Adrenal gland (tissue), 9 donors: ENCODE measurements at regions not wholly inside any gene's neighbourhood (a gene's known extent, or its start where the extent isn't known, plus 50 kb on each side); places are given as distances from the start of the nearest gene placed in this dataset.

Source experiments
- DNase-seq, 7 donors: peaks; one replicate each; pipeline ENCODE4 v3.0.0-alpha.2; 2019 to 2020
- H3K27ac ChIP-seq, 5 donors: fragments of 200-600 bp; sonication (generic) in 4 of 5; 1 replicate in 3 of 5; 2 replicates in 2 of 5; pipeline versions ENCODE4 v1.5.1 to v1.8.0; 2016 to 2020; ENCODE audit warnings: mild to moderate bottlenecking in 1 of 5
- H3K27me3 ChIP-seq: fragments of 200-600 bp; 2 replicates; pipeline ENCODE4 v1.8.0; 2021
- H3K36me3 ChIP-seq, 2 donors: fragments of 200-600 bp; replicated peaks in 1 of 2; 1 replicate in 1 of 2; 2 replicates in 1 of 2; pipeline versions ENCODE4 v1.5.1 to v1.8.0; 2018 to 2022
- H3K4me1 ChIP-seq, 2 donors: fragments of 200-600 bp; replicated peaks in 1 of 2; 1 replicate in 1 of 2; 2 replicates in 1 of 2; pipeline versions ENCODE4 v1.5.1 to v1.8.0; 2018 to 2021
- H3K4me3 ChIP-seq, 4 donors: fragments of 200-600 bp; sonication (generic) in 3 of 4; one replicate each; pipeline ENCODE4 v1.5.1; 2016 to 2018
- H3K9me3 ChIP-seq, 3 donors: fragments of 200-600 bp; sonication (generic) in 1 of 3; replicated peaks in 1 of 3; 1 replicate in 2 of 3; 2 replicates in 1 of 3; pipeline versions ENCODE4 v1.5.1 to v1.8.0; 2016 to 2021
- CTCF ChIP-seq, 6 experiments: fragments of 450-650 bp in 4 of 6; fragments of 200-600 bp in 2 of 6; sonication (generic) in 1 of 6; IDR thresholded peaks; 1 replicate in 5 of 6; 2 replicates in 1 of 6; pipeline versions ENCODE4 v1.5.1 to v1.8.0; 2016 to 2021; ENCODE audit warnings: antibody characterized with exemption in 6 of 6, mild to moderate bottlenecking in 2 of 6, moderate library complexity in 1 of 6
- POLR2A ChIP-seq, 2 donors: fragments of 450-650 bp; IDR thresholded peaks; one replicate each; pipeline ENCODE4 v1.6.1; 2017; ENCODE audit warnings: antibody characterized with exemption in 2 of 2, mild to moderate bottlenecking in 2 of 2, moderate library complexity in 1 of 2
- WGBS, 4 donors: extraction: QIAGEN DNeasy Blood & Tissue Kit in 2 of 4; methylation state at CpG; one replicate each; pipeline versions ENCODE4 v1.1.5 to v1.1.7; 2013 to 2017; 5-methylcytosine and 5-hydroxymethylcytosine counted together
- intact Hi-C, 2 donors: fragments of 100-400 bp; cut with DNase I; formaldehyde crosslinking; loops; one replicate each; pipeline versions ENCODE4 v1.14.1 to v1.15.0; 2022 to 2023
- donor health status: healthy with polysubstance abuse.
- donor health status: Bipolar disorder and iron deficiency.
- donor health status: DM: yes; HTN: yes; CAD: no.
- donor health status: DM: no; HTN: no; CAD: no.
- donor health status: DM: no; HTN: no; CAD: no.

- intact Hi-C loops, result no loop called here
- DNase-seq, result no peak
- Histone ChIP-seq H3K27me3 (no peaks in the 10 kb centered on the region), H3K4me1 (no peaks in the 10 kb centered on the region), H3K9me3 (no peaks in the 10 kb centered on the region), H3K36me3 (no peaks in the 10 kb centered on the region), H3K27ac (no peak overlapping the region), H3K4me3 (no peak overlapping the region)
- no peak for TF ChIP-seq POLR2A (IDR thresholded peaks at IDR 0.05)
- TF ChIP-seq CTCF (IDR thresholded peaks at IDR 0.05), result no peak
- 52 to 64% (median 58%) methylated on average over 2 of the region's 2 CpGs for WGBS, 4 donors
Observed at GRCh38 chr2:183575481-183575880, 451.2 kb downstream of the NUP35 start.

- Histone ChIP-seq H3K27ac (no peak overlapping the region), H3K27me3 (no peaks in the 10 kb centered on the region), H3K9me3 (no peaks in the 10 kb centered on the region), H3K36me3 (no peaks in the 10 kb centered on the region), H3K4me1 (no peaks in the 10 kb centered on the region), H3K4me3 (no peak overlapping the region)
- TF ChIP-seq POLR2A (IDR thresholded peaks at IDR 0.05), result no peak
- TF ChIP-seq CTCF (IDR thresholded peaks at IDR 0.05), result no peak
- intact Hi-C loops, result no loop called here
- 67 to 70% (median 68%) methylated on average over 5 of the region's 5 CpGs for WGBS, 4 donors
- no peak for DNase-seq
Observed at GRCh38 chr2:183579686-183580085, 455.4 kb downstream of the NUP35 start.

GRCh38 chr2:183592271-183592670 lies 468.0 kb downstream of the NUP35 start:
- Histone ChIP-seq H3K36me3 (no peaks in the 10 kb centered on the region), H3K27ac (no peak overlapping the region), H3K4me1 (no peaks in the 10 kb centered on the region), H3K4me3 (no peak overlapping the region), H3K9me3 (no peaks in the 10 kb centered on the region), H3K27me3 (no peaks in the 10 kb centered on the region)
- TF ChIP-seq CTCF (IDR thresholded peaks at IDR 0.05), result no peak
- TF ChIP-seq POLR2A (IDR thresholded peaks at IDR 0.05), result no peak
- intact Hi-C loops, result no loop called here
- DNase-seq, result no peak
- 82 to 88% (median 83%) methylated on average over 4 of the region's 4 CpGs for WGBS, 4 donors

GRCh38 chr2:183594150-183594549 lies 469.9 kb downstream of the NUP35 start:
- DNase-seq, result no peak
- Histone ChIP-seq H3K4me1 (no peaks in the 10 kb centered on the region), H3K9me3 (no peaks in the 10 kb centered on the region), H3K4me3 (no peak overlapping the region), H3K27me3 (no peaks in the 10 kb centered on the region), H3K36me3 (no peaks in the 10 kb centered on the region), H3K27ac (no peak overlapping the region)
- intact Hi-C loops, result no loop called here
- 61 to 90% (median 83%) methylated on average over 1 of the region's 1 CpG for WGBS, 4 donors
- TF ChIP-seq CTCF (IDR thresholded peaks at IDR 0.05), result no peak
- no peak for TF ChIP-seq POLR2A (IDR thresholded peaks at IDR 0.05)
